ENCODE measurements at regions not wholly inside any gene's neighbourhood (a gene's known extent, or its start where the extent isn't known, plus 50 kb on each side); places are given as distances from the start of the nearest gene placed in this dataset.

- no peak for TF ChIP-seq CTCF (IDR thresholded peaks at IDR 0.05; ENCODE audit: control extremely low read depth, extremely low read depth, low read depth, missing control alignments)
- ChIA-PET CTCF (no interaction called here), POLR2A (no interaction called here)
- DNase-seq (ENCODE audit: extremely low spot score): no peak
Measured at GRCh38 chr18:60134806-60135205, 235.0 kb downstream of the PMAIP1 start.

- ChIA-PET CTCF (interaction anchor here (0.9 to 1.5 kb wide), 2 partner anchors 8 to 18 kb away, joined by 3 to 5 read pairs; no protein-coding TSS in a partner anchor), POLR2A (no interaction called here)
- no peak for DNase-seq (ENCODE audit: extremely low spot score)
- no peak for TF ChIP-seq CTCF (IDR thresholded peaks at IDR 0.05; ENCODE audit: control extremely low read depth, extremely low read depth, low read depth, missing control alignments)
Measured at GRCh38 chr18:60130284-60130683, 230.5 kb downstream of the PMAIP1 start.

- CTCF ChIA-PET: interaction anchor here (0.9 kb wide), 1 partner anchor 26 kb away, joined by 3 read pairs; no protein-coding TSS in a partner anchor
- POLR2A ChIA-PET: no interaction called here
- DNase-seq (ENCODE audit: extremely low spot score): no peak
- TF ChIP-seq CTCF (IDR thresholded peaks at IDR 0.05; ENCODE audit: control extremely low read depth, extremely low read depth, low read depth, missing control alignments): no peak
Measured at GRCh38 chr18:60123031-60123430, 223.2 kb downstream of the PMAIP1 start.

GRCh38 chr18:60122339-60122738 lies 222.5 kb downstream of the PMAIP1 start:
- no peak for DNase-seq (ENCODE audit: extremely low spot score)
- ChIA-PET CTCF (interaction anchor here (1.3 kb wide), 1 partner anchor 12 kb away, joined by 4 read pairs; no protein-coding TSS in a partner anchor), POLR2A (no interaction called here)
- TF ChIP-seq CTCF (IDR thresholded peaks at IDR 0.05; ENCODE audit: control extremely low read depth, extremely low read depth, low read depth, missing control alignments): no peak

- no peak for DNase-seq (ENCODE audit: extremely low spot score)
- ChIA-PET CTCF (no interaction called here), POLR2A (no interaction called here)
- no peak for TF ChIP-seq CTCF (IDR thresholded peaks at IDR 0.05; ENCODE audit: control extremely low read depth, extremely low read depth, low read depth, missing control alignments)
Measured at GRCh38 chr18:60120231-60120750, 220.5 kb downstream of the PMAIP1 start.

- no peak for DNase-seq (ENCODE audit: extremely low spot score)
- no peak for TF ChIP-seq CTCF (IDR thresholded peaks at IDR 0.05; ENCODE audit: control extremely low read depth, extremely low read depth, low read depth, missing control alignments)
- ChIA-PET POLR2A (no interaction called here), CTCF (interaction anchor here (1.0 to 1.3 kb wide), 2 partner anchors 15 to 22 kb away, joined by 3 read pairs; no protein-coding TSS in a partner anchor)
Measured at GRCh38 chr18:60117321-60117720, 217.5 kb downstream of the PMAIP1 start.
